ENCODE measurements at regions not wholly inside any gene's neighbourhood (a gene's known extent, or its start where the extent isn't known, plus 50 kb on each side); places are given as distances from the start of the nearest gene placed in this dataset.

DNA sequence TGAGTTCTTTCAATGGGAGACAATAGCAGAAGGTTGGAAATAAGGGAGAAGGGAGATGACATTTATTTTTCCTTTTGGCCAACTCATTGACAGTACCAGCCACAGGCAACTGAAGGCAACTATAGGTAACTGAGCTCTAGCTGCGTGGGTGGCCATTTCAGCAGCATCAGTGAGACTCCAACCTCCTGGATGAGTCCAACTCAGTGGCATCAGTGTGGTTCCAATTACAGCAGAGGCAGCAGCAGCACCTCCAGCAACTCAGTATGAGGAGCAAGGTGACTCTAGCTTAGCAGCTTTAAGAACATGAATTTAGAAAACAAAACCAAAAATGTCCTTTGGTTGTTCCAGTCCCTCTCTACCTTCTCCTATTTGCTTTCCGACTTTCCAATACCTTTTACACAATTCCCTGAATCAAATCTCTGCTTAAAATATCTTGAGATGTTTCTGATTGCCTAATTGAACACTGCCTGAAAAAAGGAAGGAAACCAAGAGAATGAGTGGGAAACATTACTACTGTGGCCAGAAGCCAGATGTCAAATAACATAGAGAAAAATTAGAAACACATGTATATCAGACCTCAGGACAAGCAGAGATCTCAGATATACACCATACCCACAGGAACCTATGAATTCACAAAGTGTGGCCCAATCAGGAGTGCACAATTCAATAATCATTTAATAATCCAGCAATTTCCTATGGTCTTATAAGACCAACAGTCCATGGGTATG, 166.5 kb upstream of the RORB start:
- Histone ChIP-seq H3K36me3 (ENCODE audit: insufficient read depth, low read length) (no peaks in the 10 kb centered on the region), H3K4me2 (ENCODE audit: low read length) (no peak overlapping the region), H2AFZ (ENCODE audit: low read length) (no peak overlapping the region), H3K4me1 (ENCODE audit: insufficient read depth, low read length, poor library complexity, severe bottlenecking) (no peaks in the 10 kb centered on the region), H3K9me3 (ENCODE audit: low read length) (no peaks in the 10 kb centered on the region), H3K4me3 (ENCODE audit: low read depth, low read length, poor library complexity, severe bottlenecking) (no peak overlapping the region), H3K79me2 (ENCODE audit: insufficient read depth, low read depth, low read length) (no peaks in the 10 kb centered on the region), H4K20me1 (ENCODE audit: insufficient read depth, low read length) (no peaks in the 10 kb centered on the region), H3K27ac (ENCODE audit: low read depth, low read length, poor library complexity, severe bottlenecking) (no peak overlapping the region), H3K9me2 (ENCODE audit: insufficient read depth, low read length) (no peaks in the 10 kb centered on the region)
- TF ChIP-seq, protein P1, sequence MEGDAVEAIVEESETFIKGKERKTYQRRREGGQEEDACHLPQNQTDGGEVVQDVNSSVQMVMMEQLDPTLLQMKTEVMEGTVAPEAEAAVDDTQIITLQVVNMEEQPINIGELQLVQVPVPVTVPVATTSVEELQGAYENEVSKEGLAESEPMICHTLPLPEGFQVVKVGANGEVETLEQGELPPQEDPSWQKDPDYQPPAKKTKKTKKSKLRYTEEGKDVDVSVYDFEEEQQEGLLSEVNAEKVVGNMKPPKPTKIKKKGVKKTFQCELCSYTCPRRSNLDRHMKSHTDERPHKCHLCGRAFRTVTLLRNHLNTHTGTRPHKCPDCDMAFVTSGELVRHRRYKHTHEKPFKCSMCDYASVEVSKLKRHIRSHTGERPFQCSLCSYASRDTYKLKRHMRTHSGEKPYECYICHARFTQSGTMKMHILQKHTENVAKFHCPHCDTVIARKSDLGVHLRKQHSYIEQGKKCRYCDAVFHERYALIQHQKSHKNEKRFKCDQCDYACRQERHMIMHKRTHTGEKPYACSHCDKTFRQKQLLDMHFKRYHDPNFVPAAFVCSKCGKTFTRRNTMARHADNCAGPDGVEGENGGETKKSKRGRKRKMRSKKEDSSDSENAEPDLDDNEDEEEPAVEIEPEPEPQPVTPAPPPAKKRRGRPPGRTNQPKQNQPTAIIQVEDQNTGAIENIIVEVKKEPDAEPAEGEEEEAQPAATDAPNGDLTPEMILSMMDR (conservative IDR thresholded peaks at IDR 0.05; ENCODE audit: low read length), result no peak
- no peak for DNase-seq (ENCODE audit: low spot score)
- CTCF ChIA-PET (ENCODE audit: unreplicated experiment), result interaction anchor here (1.1 kb wide), 1 partner anchor 137 kb away, joined by 4 read pairs; no protein-coding TSS in a partner anchor
- BruUV-seq (replicated peaks), result no TSS peak
- POLR2A ChIA-PET, result no interaction called here
- intact Hi-C loops (cut with micrococcal nuclease; ENCODE audit: unreplicated experiment), result no loop called here

DNA sequence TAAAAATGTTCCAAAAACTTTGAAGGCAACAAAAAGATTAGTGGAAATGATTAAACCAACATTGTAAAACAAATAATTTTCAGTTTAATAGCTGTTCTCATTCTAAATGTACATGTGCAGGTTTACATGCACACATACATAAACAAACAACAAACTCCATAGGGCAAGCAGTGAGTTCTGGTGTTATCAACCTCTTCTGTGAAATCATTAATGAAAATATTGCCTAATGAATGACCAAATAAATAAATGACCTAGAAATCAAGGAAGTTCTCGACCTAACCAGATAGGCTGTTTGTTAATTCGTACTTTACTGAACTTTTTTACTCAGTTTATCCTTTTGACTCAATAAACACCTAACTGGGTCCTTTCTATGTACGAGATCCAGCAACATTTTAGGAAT, 165.5 kb upstream of the RORB start:
- no TSS peak for BruUV-seq (replicated peaks)
- intact Hi-C loops (cut with micrococcal nuclease; ENCODE audit: unreplicated experiment), result no loop called here
- TF ChIP-seq, protein P1 (conservative IDR thresholded peaks at IDR 0.05; ENCODE audit: low read length), result no peak
- no peak for TF ChIP-seq EZH2phosphoT487 (IDR thresholded peaks at IDR 0.05; ENCODE audit: borderline replicate concordance, low read depth, low read length)

DNA sequence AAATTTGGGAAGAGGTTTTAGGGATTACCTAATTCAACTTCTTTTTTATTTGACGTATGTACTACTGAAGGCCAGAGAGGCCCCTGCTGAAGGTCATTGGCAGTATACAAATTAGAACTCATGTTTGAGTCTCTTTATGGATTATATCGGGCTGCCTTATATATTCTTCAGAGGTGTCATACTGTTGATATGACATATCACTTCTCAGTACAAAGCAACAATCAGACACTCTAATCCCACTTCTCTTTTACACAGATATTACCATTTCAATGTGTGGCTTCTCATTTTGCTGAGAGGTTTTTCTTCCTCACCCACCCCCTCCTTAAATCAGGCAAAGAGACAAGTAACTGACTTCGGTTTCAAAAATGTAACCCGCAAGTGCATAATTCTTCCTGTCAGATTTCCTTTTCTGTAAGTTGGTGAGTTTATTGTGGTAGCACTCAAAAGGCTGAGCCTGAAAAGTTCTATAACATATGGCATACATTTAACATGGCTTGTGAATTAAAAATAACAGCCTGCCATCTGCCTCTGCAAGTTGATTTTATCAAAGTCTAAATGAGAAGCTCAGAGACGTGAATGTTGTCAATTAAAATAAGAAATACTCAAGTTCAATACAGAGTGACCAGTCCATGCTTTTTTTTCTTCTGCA, 163.6 kb upstream of the RORB start:
- ChIA-PET POLR2A (no interaction called here), CTCF (ENCODE audit: unreplicated experiment) (no interaction called here)
- H3K4me3 ChIP-seq (ENCODE audit: low read depth, low read length, poor library complexity, severe bottlenecking), result no peak overlapping the region
- intact Hi-C loops (cut with micrococcal nuclease; ENCODE audit: unreplicated experiment), result no loop called here
- no peak overlapping the region for H3K4me2 ChIP-seq (ENCODE audit: low read length)
- no peak overlapping the region for H2AFZ ChIP-seq (ENCODE audit: low read length)
- H3K9me2 ChIP-seq (ENCODE audit: insufficient read depth, low read length), result no peaks in the 10 kb centered on the region
- H3K27ac ChIP-seq (ENCODE audit: low read depth, low read length, poor library complexity, severe bottlenecking), result no peak overlapping the region
- H3K79me2 ChIP-seq (ENCODE audit: insufficient read depth, low read depth, low read length), result no peaks in the 10 kb centered on the region
- no TSS peak for BruUV-seq (replicated peaks)
- no peak for DNase-seq (ENCODE audit: low spot score)
- H3K36me3 ChIP-seq (ENCODE audit: insufficient read depth, low read length), result no peaks in the 10 kb centered on the region
- no peaks in the 10 kb centered on the region for H3K9me3 ChIP-seq (ENCODE audit: low read length)
- H3K4me1 ChIP-seq (ENCODE audit: insufficient read depth, low read length, poor library complexity, severe bottlenecking), result no peaks in the 10 kb centered on the region
- TF ChIP-seq, protein P1 (conservative IDR thresholded peaks at IDR 0.05; ENCODE audit: low read length), result no peak
- TF ChIP-seq EZH2phosphoT487 (IDR thresholded peaks at IDR 0.05; ENCODE audit: borderline replicate concordance, low read depth, low read length), result no peak
- H4K20me1 ChIP-seq (ENCODE audit: insufficient read depth, low read length), result no peaks in the 10 kb centered on the region

More for the DNA sequence above, 165.5 kb upstream of the RORB start:
- ChIA-PET POLR2A (no interaction called here), CTCF (ENCODE audit: unreplicated experiment) (no interaction called here)
- Histone ChIP-seq H3K79me2 (ENCODE audit: insufficient read depth, low read depth, low read length) (no peaks in the 10 kb centered on the region), H3K9me2 (ENCODE audit: insufficient read depth, low read length) (no peaks in the 10 kb centered on the region), H2AFZ (ENCODE audit: low read length) (no peak overlapping the region), H3K4me1 (ENCODE audit: insufficient read depth, low read length, poor library complexity, severe bottlenecking) (no peaks in the 10 kb centered on the region), H3K4me2 (ENCODE audit: low read length) (no peak overlapping the region), H3K27ac (ENCODE audit: low read depth, low read length, poor library complexity, severe bottlenecking) (no peak overlapping the region), H3K36me3 (ENCODE audit: insufficient read depth, low read length) (no peaks in the 10 kb centered on the region), H4K20me1 (ENCODE audit: insufficient read depth, low read length) (no peaks in the 10 kb centered on the region), H3K4me3 (ENCODE audit: low read depth, low read length, poor library complexity, severe bottlenecking) (no peak overlapping the region), H3K9me3 (ENCODE audit: low read length) (no peaks in the 10 kb centered on the region)
- DNase-seq (ENCODE audit: low spot score), result no peak

Data from OCI-LY7 (cell line).